H1 (cell line): ENCODE measurements at regions not wholly inside any gene's neighbourhood (a gene's known extent, or its start where the extent isn't known, plus 50 kb on each side); places are given as distances from the start of the nearest gene placed in this dataset.

Experiments
- CREB1 ChIP-seq: IDR thresholded peaks from 2 replicates; pipeline ENCODE4 v1.6.1; 2012; ENCODE audit warnings: inconsistent platforms
- EP300 ChIP-seq, 2 experiments: IDR thresholded peaks; 1 replicate in 1 of 2; 2 replicates in 1 of 2; pipeline ENCODE4 v1.6.1; 2011 to 2012; ENCODE audit warnings: low read depth in 2 of 2, low read length in 2 of 2, mild to moderate bottlenecking in 2 of 2, borderline replicate concordance in 1 of 2, inconsistent platforms in 1 of 2, moderate library complexity in 1 of 2
- HDAC2 ChIP-seq, 2 experiments: fragments of 300-600 bp in 1 of 2; sonication (generic) in 1 of 2; IDR thresholded peaks; 2 replicates each; pipeline ENCODE4 v1.6.1; 2011 to 2012; ENCODE audit warnings: low read depth in 2 of 2, low read length in 2 of 2, mild to moderate bottlenecking in 2 of 2, moderate library complexity in 2 of 2, borderline replicate concordance in 1 of 2, inconsistent platforms in 1 of 2
- POLR2A ChIP-seq, 2 experiments: IDR thresholded peaks; 1 replicate in 1 of 2; 2 replicates in 1 of 2; pipeline ENCODE4 v1.6.1; 2011; ENCODE audit warnings: low read depth in 2 of 2, low read length in 2 of 2, mild to moderate bottlenecking in 2 of 2; ENCODE audit errors: control extremely low read depth in 1 of 2
- POLR2AphosphoS5 ChIP-seq: IDR thresholded peaks from 2 replicates; pipeline ENCODE4 v1.6.1; 2011; ENCODE audit warnings: low read depth, low read length
- RAD21 ChIP-seq, 2 experiments: IDR thresholded peaks in 1 of 2; conservative IDR thresholded peaks in 1 of 2; 2 replicates each; pipeline ENCODE4 v1.6.1; 2011; ENCODE audit warnings: low read depth in 2 of 2, low read length in 2 of 2, improper control_type of control experiment in 1 of 2, inconsistent platforms in 1 of 2, mild to moderate bottlenecking in 1 of 2, moderate library complexity in 1 of 2
- USF2 ChIP-seq: IDR thresholded peaks from 2 replicates; pipeline ENCODE4 v1.6.1; 2011; ENCODE audit warnings: low read length, improper control_type of control experiment

GRCh38 chr2:144686518-144687215, 166.7 kb upstream of the ZEB2 start:
- TF ChIP-seq USF2 (no peak), POLR2AphosphoS5 (no peak), POLR2A (IDR thresholded peaks at IDR 0.05; ENCODE audit: control extremely low read depth in 1 of 2, low read depth in 2 of 2, low read length in 2 of 2) (no peak), EP300 (IDR thresholded peaks at IDR 0.05; ENCODE audit: borderline replicate concordance in 1 of 2, low read depth in 2 of 2, low read length in 2 of 2) (no peak), CREB1 (no peak), HDAC2 (IDR thresholded peaks at IDR 0.05; ENCODE audit: borderline replicate concordance in 1 of 2, low read depth in 2 of 2, low read length in 2 of 2) (no peak), RAD21 (IDR thresholded peaks at IDR 0.05 in 1 of 2, conservative IDR thresholded peaks at IDR 0.05 in 1 of 2; ENCODE audit: low read depth in 2 of 2, low read length in 2 of 2) (no peak)
